ENCODE measurements at regions not wholly inside any gene's neighbourhood (a gene's known extent, or its start where the extent isn't known, plus 50 kb on each side); places are given as distances from the start of the nearest gene placed in this dataset.

- TF ChIP-seq POLR2AphosphoS5 (IDR thresholded peaks at IDR 0.05) (no peak), POLR2A (IDR thresholded peaks at IDR 0.05) (no peak)
- TF ChIP-seq, protein P1, sequence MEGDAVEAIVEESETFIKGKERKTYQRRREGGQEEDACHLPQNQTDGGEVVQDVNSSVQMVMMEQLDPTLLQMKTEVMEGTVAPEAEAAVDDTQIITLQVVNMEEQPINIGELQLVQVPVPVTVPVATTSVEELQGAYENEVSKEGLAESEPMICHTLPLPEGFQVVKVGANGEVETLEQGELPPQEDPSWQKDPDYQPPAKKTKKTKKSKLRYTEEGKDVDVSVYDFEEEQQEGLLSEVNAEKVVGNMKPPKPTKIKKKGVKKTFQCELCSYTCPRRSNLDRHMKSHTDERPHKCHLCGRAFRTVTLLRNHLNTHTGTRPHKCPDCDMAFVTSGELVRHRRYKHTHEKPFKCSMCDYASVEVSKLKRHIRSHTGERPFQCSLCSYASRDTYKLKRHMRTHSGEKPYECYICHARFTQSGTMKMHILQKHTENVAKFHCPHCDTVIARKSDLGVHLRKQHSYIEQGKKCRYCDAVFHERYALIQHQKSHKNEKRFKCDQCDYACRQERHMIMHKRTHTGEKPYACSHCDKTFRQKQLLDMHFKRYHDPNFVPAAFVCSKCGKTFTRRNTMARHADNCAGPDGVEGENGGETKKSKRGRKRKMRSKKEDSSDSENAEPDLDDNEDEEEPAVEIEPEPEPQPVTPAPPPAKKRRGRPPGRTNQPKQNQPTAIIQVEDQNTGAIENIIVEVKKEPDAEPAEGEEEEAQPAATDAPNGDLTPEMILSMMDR (IDR thresholded peaks at IDR 0.05) = no peak
Measured at GRCh38 chr10:44749151-44749550, 162.0 kb upstream of the TMEM72 start.
